ENCODE measurements at regions not wholly inside any gene's neighbourhood (a gene's known extent, or its start where the extent isn't known, plus 50 kb on each side); places are given as distances from the start of the nearest gene placed in this dataset.

GRCh38 chr1:83813576-83813975 is 185.4 kb downstream of the TTLL7 start:
- no peak for DNase-seq

GRCh38 chr1:83810144-83810543 is 188.8 kb downstream of the TTLL7 start:
- no peak for DNase-seq

GRCh38 chr1:83808536-83808935 is 190.4 kb downstream of the TTLL7 start:
- no peak for DNase-seq

- DNase-seq, result no peak
Measured at GRCh38 chr1:83807821-83808220, 191.1 kb downstream of the TTLL7 start.

- no peak for DNase-seq
Measured at GRCh38 chr1:83807231-83807630, 191.7 kb downstream of the TTLL7 start.

GRCh38 chr1:83805921-83806320 is 193.0 kb downstream of the TTLL7 start:
- no peak for DNase-seq

- DNase-seq, result no peak
Measured at GRCh38 chr1:83802460-83803152, 196.3 kb downstream of the TTLL7 start.

GRCh38 chr1:83802023-83802422 is 196.9 kb downstream of the TTLL7 start:
- no peak for DNase-seq

GRCh38 chr1:83800066-83800465 is 198.9 kb downstream of the TTLL7 start:
- no peak for DNase-seq

GRCh38 chr1:83799594-83799993 is 199.3 kb downstream of the TTLL7 start:
- no peak for DNase-seq

- no peak for DNase-seq
Measured at GRCh38 chr1:83798965-83799364, 200.0 kb downstream of the TTLL7 start.

GRCh38 chr1:83796409-83796808 is 202.5 kb downstream of the TTLL7 start:
- no peak for DNase-seq

- no peak for DNase-seq
Measured at GRCh38 chr1:83794384-83794783, 204.5 kb downstream of the TTLL7 start.

GRCh38 chr1:83791821-83792437 is 207.0 kb downstream of the TTLL7 start:
- no peak for DNase-seq

- no peak for DNase-seq
Measured at GRCh38 chr1:83790446-83790845, 208.5 kb downstream of the TTLL7 start.

GRCh38 chr1:83787246-83787998 is 211.5 kb downstream of the TTLL7 start:
- DNase-seq, result no peak

- DNase-seq, result no peak
Measured at GRCh38 chr1:83781667-83782066, 217.3 kb downstream of the TTLL7 start.

GRCh38 chr1:83779565-83779964 is 219.4 kb downstream of the TTLL7 start:
- no peak for DNase-seq

- no peak for DNase-seq
Measured at GRCh38 chr1:83777758-83778101, 221.2 kb downstream of the TTLL7 start.

- DNase-seq, result no peak
Measured at GRCh38 chr1:83776913-83777757, 221.8 kb downstream of the TTLL7 start.

- DNase-seq, result no peak
Measured at GRCh38 chr1:83775977-83776603, 222.8 kb downstream of the TTLL7 start.

GRCh38 chr1:83773059-83773458 is 225.9 kb downstream of the TTLL7 start:
- DNase-seq, result no peak

GRCh38 chr1:83770319-83770661 is 228.6 kb downstream of the TTLL7 start:
- no peak for DNase-seq

Data from bone marrow (tissue), 2 donors.